HG02759 (cell line): ENCODE measurements at regions not wholly inside any gene's neighbourhood (a gene's known extent, or its start where the extent isn't known, plus 50 kb on each side); places are given as distances from the start of the nearest gene placed in this dataset.
"Not testable (repeated sequence)": the region's sequence is repeated elsewhere in the genome, so short reads cannot be mapped to it uniquely, and the experiment has no call there.

Experiments
- ATAC-seq: cut with Tn5 transposase; IDR thresholded peaks from one replicate; pipeline ENCODE4 v1.9.1; 2021; ENCODE audit warnings: mild to moderate bottlenecking, moderate library complexity; ENCODE audit not compliant: unreplicated experiment

DNA sequence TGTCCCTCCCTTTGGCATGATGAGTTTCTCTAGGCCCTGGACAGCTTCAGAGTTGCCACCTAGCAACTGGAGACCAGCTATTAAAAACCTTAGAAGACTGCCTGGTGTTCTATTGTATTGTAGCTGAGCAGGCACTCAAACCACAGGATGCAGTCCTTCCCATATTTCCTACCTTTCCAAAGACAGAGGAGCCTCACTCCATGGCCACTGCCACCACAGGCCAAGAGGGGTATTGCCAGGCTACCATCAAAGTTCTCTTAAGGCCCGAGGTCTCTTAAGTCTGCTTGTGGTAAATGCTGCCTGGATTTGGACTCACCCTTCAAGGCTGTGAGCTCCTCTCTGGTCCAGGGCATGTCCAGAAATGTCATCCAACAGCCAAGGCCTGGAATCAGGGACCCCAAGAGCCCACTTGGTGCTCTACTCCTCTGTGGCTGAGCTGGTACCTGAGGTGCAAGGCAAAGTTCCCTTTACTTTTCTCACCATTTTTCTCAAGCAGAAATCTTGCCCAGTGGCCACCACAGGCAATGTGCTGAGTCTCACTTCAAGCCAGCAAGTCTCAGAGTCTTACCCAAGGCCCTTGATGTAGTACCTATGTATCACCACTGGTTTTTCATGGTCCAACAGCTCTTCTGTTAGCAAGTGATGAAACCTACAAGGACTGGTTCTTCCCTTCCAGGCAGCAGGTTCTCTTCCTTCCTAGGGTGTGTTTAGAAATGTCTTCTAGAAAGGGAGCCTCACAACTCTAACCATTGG is 269.4 kb downstream of the AMY1C start:
- ATAC-seq, result no peak

DNA sequence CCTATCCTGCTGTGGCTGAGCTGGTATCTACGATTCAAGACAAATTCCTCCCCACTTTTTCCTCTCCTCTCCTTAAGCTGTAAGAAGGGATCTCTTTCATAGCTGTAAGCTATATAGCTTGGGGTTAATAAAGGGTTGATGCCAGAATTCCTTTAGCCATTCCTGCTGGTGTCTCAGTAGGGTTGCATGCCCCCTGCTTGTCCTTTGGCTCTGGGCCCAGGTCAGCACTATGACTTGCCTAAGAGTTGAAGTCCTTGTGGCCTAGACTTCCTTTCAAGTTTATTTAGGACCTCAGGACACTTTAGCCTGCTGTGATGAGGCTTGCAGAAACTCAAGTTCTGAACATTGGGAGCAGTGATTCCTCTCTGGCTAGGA is 270.0 kb downstream of the AMY1C start:
- no peak for ATAC-seq

DNA sequence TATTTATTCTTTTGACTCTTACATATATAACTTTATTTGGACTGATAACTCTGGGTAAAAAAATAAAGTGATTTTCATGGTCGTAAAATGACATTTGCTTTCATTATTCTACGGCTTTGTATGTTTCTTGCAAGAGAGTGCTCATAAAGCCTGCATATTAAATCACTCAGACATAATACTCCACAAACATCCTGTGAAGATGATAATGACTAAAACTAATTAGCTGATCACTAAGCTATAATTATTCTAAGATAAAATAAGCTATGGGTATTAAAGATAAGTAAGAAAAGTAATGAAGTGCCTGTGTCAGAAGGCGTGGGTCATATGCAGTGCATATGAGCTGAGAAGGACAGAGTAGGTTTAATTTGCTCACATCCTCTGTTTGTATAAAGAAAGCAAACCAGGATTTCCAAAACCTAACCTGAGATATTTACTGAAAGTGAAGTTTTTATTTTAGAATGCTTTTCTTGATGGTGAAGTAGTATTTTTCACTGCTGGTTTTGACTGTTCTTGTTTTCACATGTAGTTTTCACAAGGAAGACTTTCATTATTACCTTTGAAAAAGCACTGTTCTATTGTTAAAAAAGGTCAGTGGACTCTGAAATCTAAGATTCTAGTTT is 278.8 kb downstream of the AMY1C start:
- ATAC-seq, result no peak

DNA sequence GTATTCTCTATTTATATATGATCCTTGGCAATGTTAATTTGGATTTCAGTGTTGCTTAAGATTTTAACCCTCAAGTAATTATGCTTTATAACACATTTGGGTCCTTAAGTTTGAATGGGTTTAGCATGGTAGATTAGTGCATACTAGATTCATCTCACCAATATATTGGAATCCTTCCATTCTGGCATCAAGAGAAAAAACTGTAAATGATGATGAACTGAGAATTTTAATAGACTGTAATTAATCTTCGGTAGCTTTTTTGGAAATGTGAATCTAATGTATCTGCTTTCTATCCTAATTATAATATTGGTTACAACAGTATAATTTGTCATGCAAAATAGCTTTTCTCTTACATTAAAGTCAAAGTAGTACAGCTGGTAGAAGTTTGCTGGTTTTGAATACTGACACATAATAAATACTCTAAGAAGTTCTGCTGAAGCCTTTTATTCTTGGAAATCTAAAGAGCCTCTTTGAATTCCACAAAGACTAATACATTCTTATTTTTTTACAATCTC is 279.8 kb downstream of the AMY1C start:
- ATAC-seq, result no peak

DNA sequence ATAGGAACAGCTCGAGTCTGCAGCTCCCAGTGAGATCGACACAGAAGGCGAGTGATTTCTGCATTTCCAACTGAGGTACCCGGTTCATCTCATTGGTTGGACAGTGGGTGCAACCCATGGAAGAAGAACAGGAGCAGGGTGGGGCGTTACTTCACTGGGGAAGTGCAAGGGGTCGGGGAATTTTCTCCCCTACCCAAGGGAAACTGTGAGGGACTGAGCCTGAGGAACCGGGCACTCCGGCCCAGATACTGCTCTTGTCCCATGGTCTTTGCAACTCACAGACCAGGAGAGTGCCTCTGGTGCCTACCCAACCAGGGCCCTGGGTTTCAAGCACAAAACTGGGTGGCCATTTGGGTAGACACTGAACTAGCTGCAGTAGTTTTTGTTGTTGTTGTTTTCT is 307.1 kb downstream of the AMY1C start:
- no peak for ATAC-seq

DNA sequence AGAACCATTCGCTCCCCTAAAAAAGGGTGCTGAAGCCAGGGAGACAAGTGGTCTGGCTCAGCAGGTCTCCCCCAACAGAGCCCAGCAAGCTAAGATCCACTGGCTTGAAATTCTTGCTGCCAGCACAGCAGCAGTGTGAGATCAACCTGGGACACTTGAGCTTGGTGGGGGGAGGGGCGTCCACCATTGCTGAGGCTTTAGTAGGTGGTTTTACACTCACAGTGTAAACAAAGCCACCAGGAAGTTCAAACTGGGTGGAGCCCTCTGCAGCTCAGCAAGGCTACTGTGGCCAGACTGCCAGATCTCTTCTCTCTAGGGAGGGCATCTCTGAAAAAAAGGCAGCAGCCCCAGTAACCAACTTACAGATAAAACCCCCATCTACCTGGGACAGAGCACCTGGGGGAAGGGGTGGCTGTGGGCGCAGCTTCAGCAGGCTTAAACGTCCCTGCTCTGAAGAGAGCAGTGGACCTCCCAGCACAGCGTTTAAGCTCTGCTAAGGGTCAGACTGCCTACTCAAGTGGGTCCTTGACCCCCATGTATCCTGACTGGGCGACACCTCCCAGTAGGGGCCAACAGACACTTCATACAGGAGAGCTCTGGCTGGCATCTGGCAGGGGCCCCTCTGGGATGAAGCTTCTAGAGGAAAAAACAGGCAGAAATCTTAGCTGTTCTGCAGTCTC is 307.7 kb downstream of the AMY1C start:
- not testable (repeated sequence) for ATAC-seq

DNA sequence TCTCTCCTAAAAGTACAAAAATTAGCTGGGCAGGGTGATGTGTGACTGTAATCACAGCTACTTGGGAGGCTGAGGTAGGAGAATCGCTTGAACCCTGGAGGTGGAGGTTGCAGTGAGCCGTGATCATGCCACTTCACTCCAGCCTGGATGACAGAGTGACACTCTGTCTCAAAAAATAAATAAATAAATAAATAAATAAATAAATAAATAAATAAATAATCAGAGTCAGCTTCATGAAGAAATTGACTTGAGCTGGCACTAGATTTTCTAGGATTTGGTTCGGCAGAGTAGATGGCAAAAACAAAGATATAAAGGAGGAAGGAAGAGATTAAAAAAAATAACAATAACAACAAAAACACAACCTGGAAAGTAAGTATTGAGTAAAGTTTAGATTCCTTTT is 311.9 kb downstream of the AMY1C start:
- ATAC-seq, result not testable (repeated sequence)

DNA sequence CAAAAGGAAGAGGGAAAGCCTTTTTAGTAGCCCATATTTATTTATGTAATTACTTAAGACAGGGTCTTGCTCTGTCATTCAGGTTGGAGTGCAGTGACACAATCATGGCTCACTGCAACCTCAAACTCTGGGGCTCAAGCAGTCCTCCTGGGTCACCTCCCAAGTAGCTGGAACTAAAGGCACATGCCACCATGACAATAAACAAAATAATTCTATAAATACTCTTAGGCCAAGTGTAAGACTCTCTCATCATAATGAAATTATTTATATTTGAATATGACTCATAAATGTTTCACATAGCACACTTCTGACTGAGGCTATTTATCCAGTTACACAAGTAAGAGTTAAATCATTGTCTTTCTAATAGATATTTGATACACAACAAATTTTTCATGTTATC is 314.7 kb downstream of the AMY1C start:
- ATAC-seq, result no peak

DNA sequence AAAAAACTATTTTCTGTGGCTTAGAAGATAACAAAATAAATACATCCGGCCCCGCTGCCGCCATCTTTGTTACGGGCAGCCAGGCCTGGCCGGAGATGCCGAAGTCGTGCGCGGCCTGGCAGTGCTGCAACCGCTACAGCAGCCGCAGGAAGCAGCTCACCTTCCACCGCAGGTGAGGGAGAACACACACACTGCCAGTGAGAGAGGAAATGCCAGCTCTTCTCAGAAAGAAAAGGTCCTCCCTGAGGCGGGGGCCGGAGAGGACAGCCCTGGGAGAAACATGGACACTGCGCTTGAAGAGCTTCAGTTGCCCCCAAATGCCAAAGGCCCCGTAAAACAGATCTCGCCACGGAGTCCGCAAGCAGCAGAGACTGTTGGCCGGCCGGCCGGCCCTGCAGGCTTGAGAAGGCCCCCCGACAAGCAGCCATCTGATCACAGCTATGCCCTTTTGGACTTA is 323.2 kb downstream of the AMY1C start:
- no peak for ATAC-seq

DNA sequence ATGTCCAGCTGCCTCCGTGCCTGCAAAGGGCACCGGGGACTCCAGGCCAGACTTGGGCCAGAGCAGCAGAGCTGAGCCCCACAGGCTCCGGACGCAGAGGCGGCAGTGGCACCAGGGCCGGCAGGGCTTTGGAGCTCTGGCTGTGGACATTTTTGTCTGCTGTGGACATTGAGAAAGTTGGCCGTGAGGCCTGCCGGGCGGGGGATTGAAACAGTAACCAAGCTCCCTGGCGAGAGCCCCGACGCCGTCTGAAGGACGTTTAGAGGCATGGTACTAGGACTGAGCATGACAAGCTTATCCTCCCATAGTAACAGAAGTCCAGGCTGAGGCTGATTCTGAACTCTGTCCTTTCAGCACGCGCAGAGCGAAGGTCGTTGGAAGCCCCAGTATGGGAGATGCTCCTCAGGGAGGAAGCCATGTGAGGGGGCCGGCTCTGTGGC is 323.8 kb downstream of the AMY1C start:
- no peak for ATAC-seq

DNA sequence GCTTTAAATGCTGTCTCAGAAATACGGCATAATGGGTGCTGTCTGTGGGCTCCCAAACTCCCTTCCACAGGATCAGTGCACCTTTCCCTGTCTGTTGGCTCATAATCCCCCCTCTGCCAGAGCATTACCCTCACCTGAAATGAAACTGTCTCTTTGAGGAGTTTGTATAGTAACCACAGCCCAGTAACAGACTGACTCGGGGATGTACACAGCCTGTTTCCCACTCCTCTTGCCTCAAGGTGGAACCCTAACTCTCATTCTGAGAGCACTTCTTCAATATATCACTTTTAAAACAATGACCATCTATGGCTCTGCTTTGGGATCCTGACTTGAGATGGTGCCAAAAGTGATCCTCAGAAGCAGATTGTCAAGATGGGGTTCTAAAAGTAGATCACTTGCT is 332.5 kb downstream of the AMY1C start:
- ATAC-seq, result no peak

DNA sequence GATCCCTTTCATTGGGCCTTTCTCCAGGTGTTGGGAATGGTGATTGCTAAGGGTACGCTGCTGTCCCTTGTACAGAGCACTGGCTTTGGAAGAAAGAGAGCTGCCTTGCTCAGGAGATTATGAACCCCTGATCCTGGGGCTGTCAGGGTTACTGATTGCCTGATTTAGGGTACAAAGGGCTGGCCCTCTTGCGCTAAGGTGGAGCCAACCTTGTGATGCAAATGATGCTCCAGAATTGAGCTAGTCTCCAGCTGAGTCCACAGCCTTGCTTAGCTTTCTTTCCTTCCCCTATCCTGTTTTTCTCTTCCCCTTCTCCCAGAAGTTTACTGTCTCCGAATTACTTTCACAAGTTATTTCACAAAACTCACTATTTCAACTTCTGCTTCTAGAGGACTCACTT is 334.7 kb downstream of the AMY1C start:
- no peak for ATAC-seq

DNA sequence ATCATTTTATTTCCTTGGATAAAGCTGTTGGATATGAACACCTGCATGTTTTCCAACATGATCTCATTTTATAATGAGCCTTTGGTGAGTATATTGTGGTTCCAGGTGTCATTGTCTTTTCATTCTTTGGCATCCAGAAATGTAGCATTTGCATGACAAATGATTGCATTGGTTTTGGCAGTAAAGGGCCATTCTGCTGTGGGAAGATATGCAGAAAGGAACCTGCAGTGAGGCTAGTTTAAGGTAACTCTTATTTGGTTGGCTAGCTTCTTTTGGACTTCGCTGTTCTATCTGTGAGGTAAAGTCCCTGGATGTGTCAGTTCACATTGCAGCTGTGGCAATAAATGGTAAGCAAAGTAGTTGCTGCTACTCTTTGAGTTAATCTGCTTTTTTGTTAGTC is 343.0 kb downstream of the AMY1C start:
- no peak for ATAC-seq

DNA sequence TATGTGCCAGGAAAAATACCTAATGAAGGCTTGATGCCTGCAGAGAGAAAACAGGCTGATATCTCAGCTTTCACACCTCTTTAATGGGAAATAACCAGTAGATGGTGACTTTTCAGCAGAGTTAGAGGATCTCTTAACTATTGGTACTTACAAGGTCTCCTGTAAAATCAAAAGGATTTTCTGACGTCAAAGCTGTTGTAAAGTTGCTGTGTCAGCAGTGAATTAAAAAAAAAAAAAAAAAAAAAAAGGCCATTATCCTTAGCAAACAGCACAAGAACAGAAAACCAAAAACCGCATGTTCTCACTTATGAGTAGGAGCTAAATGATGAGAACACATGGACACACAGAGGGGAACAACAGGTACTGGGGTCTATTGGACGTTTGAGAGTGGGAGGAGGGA is 349.1 kb downstream of the AMY1C start:
- no peak for ATAC-seq

DNA sequence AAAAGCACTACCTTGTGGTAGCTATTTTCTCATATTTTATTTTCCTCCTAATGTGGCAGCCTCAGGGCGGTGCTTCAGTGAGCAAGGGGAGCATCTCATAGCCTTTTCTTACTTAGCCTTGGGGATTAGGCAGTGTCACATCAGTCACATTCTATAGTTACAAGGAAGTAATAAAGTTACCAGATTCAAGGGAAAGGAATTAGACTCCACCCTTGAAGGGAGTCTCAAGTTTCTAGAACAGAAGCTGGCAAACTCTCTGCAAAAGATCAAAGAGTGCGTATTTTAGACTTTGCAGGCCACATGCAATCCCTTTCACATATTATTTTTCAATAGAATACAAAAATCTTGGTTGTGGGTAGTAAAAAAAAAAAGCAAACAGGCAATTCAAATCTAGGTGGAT is 350.4 kb downstream of the AMY1C start:
- ATAC-seq, result no peak

DNA sequence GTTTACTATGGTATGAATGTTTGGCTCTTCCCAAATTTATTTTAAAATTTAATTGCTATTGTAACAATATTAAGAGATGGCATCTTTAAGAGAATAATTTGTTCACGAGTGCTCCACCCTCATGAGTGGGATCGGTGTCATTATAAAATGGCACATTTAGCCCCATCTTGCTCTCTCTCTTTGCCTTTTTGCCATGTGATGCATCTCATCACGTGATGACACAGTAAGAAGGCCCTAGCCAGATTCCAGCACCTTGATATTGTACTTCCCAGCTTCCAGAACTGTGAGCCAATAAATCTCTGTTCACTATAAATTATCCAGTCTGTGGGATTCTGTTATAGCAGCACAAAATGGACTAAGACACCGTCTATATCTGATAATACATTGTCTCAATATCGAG is 355.8 kb downstream of the AMY1C start:
- ATAC-seq, result no peak

DNA sequence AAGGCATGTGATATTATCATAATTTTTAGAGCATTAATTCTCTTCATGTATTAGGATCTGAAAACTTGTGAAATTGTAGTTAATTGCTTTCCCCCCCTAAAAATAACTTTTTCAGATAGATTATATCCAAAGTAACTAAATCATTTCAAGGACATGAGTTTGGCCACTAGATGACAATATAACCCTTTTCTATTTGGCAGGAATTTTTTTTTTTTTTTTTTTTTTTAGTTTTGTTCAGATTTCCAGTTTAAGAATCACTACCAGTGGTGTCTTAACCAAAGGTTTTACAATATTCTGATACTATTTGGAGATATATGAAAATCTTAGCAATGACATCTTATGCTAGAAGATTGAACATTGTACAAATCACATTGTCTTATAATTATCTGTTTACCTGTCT is 370.8 kb downstream of the AMY1C start:
- ATAC-seq, result no peak

DNA sequence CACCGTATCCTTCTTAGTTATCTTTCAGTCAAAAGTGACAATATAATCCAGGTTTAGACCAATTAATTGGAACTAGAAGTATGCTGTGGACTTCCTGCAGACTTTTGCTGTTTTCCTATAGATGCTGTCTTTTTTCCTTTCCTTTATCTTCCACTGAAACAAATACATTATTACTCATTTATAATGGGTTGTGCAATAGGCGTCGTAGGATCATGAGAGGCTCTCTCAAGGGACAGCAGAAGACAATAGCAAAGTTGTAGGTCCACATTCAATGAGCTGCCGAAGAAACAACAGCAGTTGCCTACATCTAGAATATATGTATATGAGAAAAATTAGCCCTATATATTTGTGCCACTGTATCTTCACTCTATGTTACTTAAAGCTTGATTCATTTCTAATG is 371.6 kb downstream of the AMY1C start:
- no peak for ATAC-seq

DNA sequence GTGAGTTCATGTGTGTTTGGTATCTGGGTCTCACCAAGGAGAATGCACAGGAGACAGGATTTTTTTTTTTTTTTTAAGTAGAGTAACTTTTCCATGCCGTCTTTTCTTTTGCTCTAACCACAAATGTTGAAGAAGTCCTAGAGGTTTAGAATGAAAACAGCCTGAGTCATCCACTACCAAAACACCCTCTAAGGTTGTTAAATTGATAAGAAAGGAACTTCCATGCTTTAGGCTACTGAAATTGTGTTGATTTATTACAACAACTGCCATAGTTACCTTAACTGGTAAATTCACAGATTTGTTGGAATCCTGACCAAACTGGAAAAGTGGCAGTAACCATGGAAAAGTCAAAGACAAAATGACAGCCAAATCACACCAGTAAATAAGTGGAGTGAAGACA is 375.6 kb downstream of the AMY1C start:
- no peak for ATAC-seq

DNA sequence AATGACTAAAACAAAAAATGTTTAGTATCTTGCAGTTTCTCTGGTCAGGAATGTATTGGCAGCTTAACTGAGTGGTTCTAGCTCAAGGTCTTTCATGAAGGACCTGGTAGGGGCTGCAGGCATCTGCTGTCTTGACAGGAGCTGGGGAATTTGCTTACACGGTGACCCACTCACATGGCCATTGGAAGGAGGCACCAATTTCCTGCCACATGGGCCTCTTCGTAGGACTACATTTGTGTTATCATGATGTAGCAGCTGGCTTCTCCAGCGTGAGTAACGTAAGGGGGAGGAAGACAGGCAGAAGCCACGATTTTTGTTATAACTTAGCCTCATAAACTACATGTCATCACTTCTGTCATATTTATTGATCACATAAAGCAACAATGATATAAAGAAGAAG is 376.3 kb downstream of the AMY1C start:
- no peak for ATAC-seq

DNA sequence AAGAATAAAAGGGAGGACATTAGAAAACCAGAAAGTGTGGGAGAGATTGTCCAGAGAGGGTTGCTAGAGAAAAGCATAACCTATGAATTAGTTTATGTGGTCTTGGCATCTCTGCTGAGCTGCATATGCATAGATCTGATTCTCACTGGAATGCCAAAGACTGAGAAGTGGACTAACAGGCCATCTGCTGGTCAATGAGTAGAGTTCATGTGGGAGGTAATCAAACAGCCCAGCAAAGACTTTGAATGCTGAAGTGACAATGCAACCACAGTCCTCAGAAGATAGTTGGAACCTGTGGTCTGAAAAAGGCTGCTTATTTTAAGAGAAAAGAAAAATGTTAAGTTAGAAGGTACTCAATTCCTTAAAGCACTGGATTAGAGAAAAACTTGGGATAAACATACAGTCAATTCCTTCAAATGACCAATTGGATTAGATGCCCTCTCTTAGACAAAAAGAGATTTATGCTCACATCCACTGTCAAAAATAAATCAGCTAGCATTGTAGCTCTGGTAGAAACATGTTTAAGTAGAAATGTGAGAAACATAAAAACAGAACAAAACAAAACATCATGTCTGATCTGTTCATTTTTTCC is 382.8 kb downstream of the AMY1C start:
- no peak for ATAC-seq

DNA sequence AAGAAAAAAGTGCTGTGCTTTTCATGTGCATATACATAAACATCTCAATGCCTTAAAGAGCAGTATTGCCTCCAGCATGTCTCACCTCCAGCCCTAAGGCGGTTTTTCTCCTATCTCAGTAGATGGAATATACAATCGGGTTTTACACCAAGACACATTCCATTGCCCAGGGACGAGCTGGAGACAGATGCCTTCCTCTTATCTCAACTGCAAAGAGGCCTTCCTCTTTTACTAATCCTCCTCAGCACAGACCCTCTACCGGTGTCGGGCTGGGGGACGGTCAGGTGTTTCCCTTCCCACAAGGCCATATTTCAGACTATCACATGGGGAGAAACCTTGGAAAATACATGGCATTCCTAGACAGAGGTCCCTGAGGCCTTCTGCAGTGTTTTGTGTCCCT is 385.3 kb downstream of the AMY1C start:
- ATAC-seq, result not testable (repeated sequence)
